HEK293T (cell line): ENCODE measurements at regions not wholly inside any gene's neighbourhood (a gene's known extent, or its start where the extent isn't known, plus 50 kb on each side); places are given as distances from the start of the nearest gene placed in this dataset.

ENCODE experiments used
- BHLHE40 ChIP-seq: fragments of 450-650 bp; IDR thresholded peaks from 2 replicates; pipeline ENCODE4 v1.6.1; 2016; ENCODE audit warnings: mild to moderate bottlenecking, moderate library complexity, borderline replicate concordance
- L3MBTL2 ChIP-seq: fragments of 450-650 bp; conservative IDR thresholded peaks from 2 replicates; pipeline ENCODE4 v1.6.1; 2016; ENCODE audit warnings: mild to moderate bottlenecking
- LEF1 ChIP-seq: fragments of 450-650 bp; IDR thresholded peaks from 2 replicates; pipeline ENCODE4 v1.6.1; 2017; ENCODE audit warnings: mild to moderate bottlenecking, borderline replicate concordance
- TARDBP ChIP-seq: fragments of 450-650 bp; IDR thresholded peaks from 2 replicates; pipeline ENCODE4 v1.6.1; 2016
- ZNF384 ChIP-seq: fragments of 450-650 bp; IDR thresholded peaks from 2 replicates; pipeline ENCODE4 v1.6.1; 2016
- TF ChIP-seq, protein P1 (sequence below): fragments of 450-650 bp; IDR thresholded peaks from 2 replicates; pipeline ENCODE4 v1.6.1; 2016

DNA sequence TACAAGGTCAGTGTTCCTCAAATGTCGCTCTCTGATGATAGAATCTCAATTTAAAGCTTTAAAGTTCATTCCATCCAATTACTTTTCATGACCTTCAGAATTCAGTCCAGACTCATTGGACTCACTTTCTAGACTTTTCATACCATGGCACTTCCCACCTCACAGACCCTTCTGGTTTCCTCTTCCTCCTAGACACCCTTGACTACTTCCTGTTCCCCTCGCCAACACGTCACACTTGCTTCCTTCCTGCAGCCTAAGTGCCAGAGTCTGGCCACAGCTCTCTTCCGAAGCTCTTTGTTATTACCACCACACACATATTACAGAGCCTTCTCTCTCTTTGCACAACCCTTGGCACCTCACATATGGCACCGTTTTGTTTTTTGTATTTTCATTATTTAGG, 59.1 kb upstream of the UMPS start:
- TF ChIP-seq L3MBTL2 (no peak), TARDBP (no peak), BHLHE40 (no peak), ZNF384 (no peak), LEF1 (no peak)
- TF ChIP-seq, protein P1, sequence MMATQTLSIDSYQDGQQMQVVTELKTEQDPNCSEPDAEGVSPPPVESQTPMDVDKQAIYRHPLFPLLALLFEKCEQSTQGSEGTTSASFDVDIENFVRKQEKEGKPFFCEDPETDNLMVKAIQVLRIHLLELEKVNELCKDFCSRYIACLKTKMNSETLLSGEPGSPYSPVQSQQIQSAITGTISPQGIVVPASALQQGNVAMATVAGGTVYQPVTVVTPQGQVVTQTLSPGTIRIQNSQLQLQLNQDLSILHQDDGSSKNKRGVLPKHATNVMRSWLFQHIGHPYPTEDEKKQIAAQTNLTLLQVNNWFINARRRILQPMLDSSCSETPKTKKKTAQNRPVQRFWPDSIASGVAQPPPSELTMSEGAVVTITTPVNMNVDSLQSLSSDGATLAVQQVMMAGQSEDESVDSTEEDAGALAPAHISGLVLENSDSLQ, result no peak
